ENCODE measurements at regions not wholly inside any gene's neighbourhood (a gene's known extent, or its start where the extent isn't known, plus 50 kb on each side); places are given as distances from the start of the nearest gene placed in this dataset.
"Not testable (repeated sequence)": the region's sequence is repeated elsewhere in the genome, so short reads cannot be mapped to it uniquely, and the experiment has no call there.

GRCh38 chr5:166127766-166128570 lies 2163.5 kb upstream of the WWC1 start:
- H3K27me3 ChIP-seq (ENCODE audit: low read depth, low read length) = no peaks in the 10 kb centered on the region
- no peak overlapping the region for H3K27ac ChIP-seq (ENCODE audit: low read length)
- no peaks in the 10 kb centered on the region for H3K4me1 ChIP-seq (ENCODE audit: control insufficient read depth in 1 of 2, insufficient read depth in 2 of 2, low read length in 2 of 2)
- no peaks in the 10 kb centered on the region for H3K36me3 ChIP-seq (ENCODE audit: control insufficient read depth in 1 of 2, insufficient read depth in 2 of 2, low read length in 2 of 2)
- H3K9me3 ChIP-seq (ENCODE audit: control insufficient read depth in 1 of 2, low read length in 2 of 2) = peaks cover 0 to 2% of the 10 kb centered on the region in 2 donors
- H3K4me3 ChIP-seq (ENCODE audit: low read depth in 1 of 2, low read length in 2 of 2) = no peak overlapping the region

DNA sequence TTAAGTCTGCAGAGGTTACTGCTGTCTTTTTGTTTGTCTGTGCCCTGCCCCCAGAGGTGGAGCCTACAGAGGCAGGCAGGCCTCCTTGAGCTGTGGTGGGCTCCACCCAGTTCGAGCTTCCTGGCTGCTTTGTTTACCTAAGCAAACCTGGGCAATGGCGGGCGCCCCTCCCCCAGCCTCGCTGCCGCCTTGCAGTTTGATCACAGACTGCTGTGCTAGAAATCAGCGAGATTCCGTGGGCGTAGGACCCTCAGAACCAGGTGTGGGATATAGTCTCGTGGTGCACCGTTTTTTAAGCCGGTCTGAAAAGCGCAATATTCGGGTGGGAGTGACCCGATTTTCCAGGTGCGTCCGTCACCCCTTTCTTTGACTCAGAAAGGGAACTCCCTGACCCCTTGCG lies 2146.3 kb upstream of the WWC1 start:
- not testable (repeated sequence) for H3K4me1 ChIP-seq (ENCODE audit: control insufficient read depth in 1 of 2, insufficient read depth in 2 of 2, low read length in 2 of 2); H3K9me3 ChIP-seq (ENCODE audit: control insufficient read depth in 1 of 2, low read length in 2 of 2); H3K36me3 ChIP-seq (ENCODE audit: control insufficient read depth in 1 of 2, insufficient read depth in 2 of 2, low read length in 2 of 2); H3K4me3 ChIP-seq (ENCODE audit: low read depth in 1 of 2, low read length in 2 of 2); H3K27ac ChIP-seq (ENCODE audit: low read length); H3K27me3 ChIP-seq (ENCODE audit: low read depth, low read length)

- H3K4me3 ChIP-seq (ENCODE audit: low read depth in 1 of 2, low read length in 2 of 2) = no peak overlapping the region
- no peak overlapping the region for H3K27ac ChIP-seq (ENCODE audit: low read length)
- H3K4me1 ChIP-seq (ENCODE audit: control insufficient read depth in 1 of 2, insufficient read depth in 2 of 2, low read length in 2 of 2) = no peaks in the 10 kb centered on the region
- no peaks in the 10 kb centered on the region for H3K36me3 ChIP-seq (ENCODE audit: control insufficient read depth in 1 of 2, insufficient read depth in 2 of 2, low read length in 2 of 2)
- no peaks in the 10 kb centered on the region for H3K9me3 ChIP-seq (ENCODE audit: control insufficient read depth in 1 of 2, low read length in 2 of 2)
- no peaks in the 10 kb centered on the region for H3K27me3 ChIP-seq (ENCODE audit: low read depth, low read length)
Measured at GRCh38 chr5:166163996-166164610, 2127.3 kb upstream of the WWC1 start.

- H3K27ac ChIP-seq (ENCODE audit: low read length) = no peak overlapping the region
- H3K4me3 ChIP-seq (ENCODE audit: low read depth in 1 of 2, low read length in 2 of 2) = no peak overlapping the region
Measured at GRCh38 chr5:166165596-166165995, 2125.8 kb upstream of the WWC1 start.

DNA sequence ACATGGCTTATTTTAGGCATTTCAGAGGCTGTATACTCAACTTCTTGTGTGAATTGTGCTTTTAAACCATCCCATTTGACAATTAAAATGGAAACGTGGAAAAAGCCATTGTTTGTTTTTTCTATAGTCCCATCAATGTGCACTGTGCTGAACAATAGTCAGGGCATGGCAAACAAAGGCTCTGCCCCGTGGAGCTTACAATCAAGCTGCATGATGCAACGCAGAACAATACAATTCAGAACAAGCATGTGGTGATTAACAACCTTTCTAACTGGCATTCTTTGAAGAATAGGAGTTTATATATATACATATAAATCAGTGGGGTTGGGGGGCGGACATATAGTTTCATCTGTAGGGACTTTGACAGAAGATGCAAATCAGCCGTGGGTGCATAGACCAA lies 2125.4 kb upstream of the WWC1 start:
- Histone ChIP-seq H3K4me1 (ENCODE audit: control insufficient read depth in 1 of 2, insufficient read depth in 2 of 2, low read length in 2 of 2) (no peaks in the 10 kb centered on the region), H3K4me3 (ENCODE audit: low read depth in 1 of 2, low read length in 2 of 2) (no peak overlapping the region), H3K27ac (ENCODE audit: low read length) (no peak overlapping the region), H3K9me3 (ENCODE audit: control insufficient read depth in 1 of 2, low read length in 2 of 2) (no peaks in the 10 kb centered on the region), H3K27me3 (ENCODE audit: low read depth, low read length) (no peaks in the 10 kb centered on the region), H3K36me3 (ENCODE audit: control insufficient read depth in 1 of 2, insufficient read depth in 2 of 2, low read length in 2 of 2) (no peaks in the 10 kb centered on the region)

More at GRCh38 chr5:166165596-166165995, 2125.8 kb upstream of the WWC1 start:
- Histone ChIP-seq H3K36me3 (ENCODE audit: control insufficient read depth in 1 of 2, insufficient read depth in 2 of 2, low read length in 2 of 2) (no peaks in the 10 kb centered on the region), H3K27me3 (ENCODE audit: low read depth, low read length) (no peaks in the 10 kb centered on the region), H3K9me3 (ENCODE audit: control insufficient read depth in 1 of 2, low read length in 2 of 2) (no peaks in the 10 kb centered on the region), H3K4me1 (ENCODE audit: control insufficient read depth in 1 of 2, insufficient read depth in 2 of 2, low read length in 2 of 2) (no peaks in the 10 kb centered on the region)

DNA sequence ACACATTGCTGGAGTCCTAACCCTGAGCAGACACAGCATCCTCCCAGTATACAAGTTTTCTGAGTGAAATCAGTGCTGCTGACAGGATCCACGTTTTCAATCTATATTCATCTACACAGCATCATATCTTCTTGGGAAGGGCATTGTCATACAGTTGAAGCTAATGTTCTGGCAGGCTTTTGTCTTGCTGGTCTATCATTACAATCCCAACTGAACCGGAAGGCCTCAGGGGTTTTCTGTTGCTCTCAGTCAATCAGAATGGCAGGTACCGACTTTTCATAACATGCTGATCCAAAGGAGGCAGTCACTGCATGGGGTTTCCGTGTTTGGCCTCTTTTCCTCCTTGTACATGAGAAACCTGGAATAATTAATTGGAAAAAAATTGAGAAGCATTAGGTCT lies 2118.8 kb upstream of the WWC1 start:
- Histone ChIP-seq H3K4me3 (ENCODE audit: low read depth in 1 of 2, low read length in 2 of 2) (no peak overlapping the region), H3K27ac (ENCODE audit: low read length) (no peak overlapping the region), H3K27me3 (ENCODE audit: low read depth, low read length) (no peaks in the 10 kb centered on the region), H3K36me3 (ENCODE audit: control insufficient read depth in 1 of 2, insufficient read depth in 2 of 2, low read length in 2 of 2) (no peaks in the 10 kb centered on the region), H3K4me1 (ENCODE audit: control insufficient read depth in 1 of 2, insufficient read depth in 2 of 2, low read length in 2 of 2) (no peaks in the 10 kb centered on the region), H3K9me3 (ENCODE audit: control insufficient read depth in 1 of 2, low read length in 2 of 2) (no peaks in the 10 kb centered on the region)

GRCh38 chr5:166178411-166179080 lies 2112.9 kb upstream of the WWC1 start:
- H3K9me3 ChIP-seq (ENCODE audit: control insufficient read depth in 1 of 2, low read length in 2 of 2) = no peaks in the 10 kb centered on the region
- H3K27ac ChIP-seq (ENCODE audit: low read length) = no peak overlapping the region
- no peak overlapping the region for H3K4me3 ChIP-seq (ENCODE audit: low read depth in 1 of 2, low read length in 2 of 2)
- H3K36me3 ChIP-seq (ENCODE audit: control insufficient read depth in 1 of 2, insufficient read depth in 2 of 2, low read length in 2 of 2) = no peaks in the 10 kb centered on the region
- no peaks in the 10 kb centered on the region for H3K27me3 ChIP-seq (ENCODE audit: low read depth, low read length)
- no peaks in the 10 kb centered on the region for H3K4me1 ChIP-seq (ENCODE audit: control insufficient read depth in 1 of 2, insufficient read depth in 2 of 2, low read length in 2 of 2)

GRCh38 chr5:166185185-166185584 lies 2106.3 kb upstream of the WWC1 start:
- no peaks in the 10 kb centered on the region for H3K36me3 ChIP-seq (ENCODE audit: control insufficient read depth in 1 of 2, insufficient read depth in 2 of 2, low read length in 2 of 2)
- no peaks in the 10 kb centered on the region for H3K4me1 ChIP-seq (ENCODE audit: control insufficient read depth in 1 of 2, insufficient read depth in 2 of 2, low read length in 2 of 2)
- no peak overlapping the region for H3K4me3 ChIP-seq (ENCODE audit: low read depth in 1 of 2, low read length in 2 of 2)
- H3K27ac ChIP-seq (ENCODE audit: low read length) = no peak overlapping the region
- H3K9me3 ChIP-seq (ENCODE audit: control insufficient read depth in 1 of 2, low read length in 2 of 2) = no peaks in the 10 kb centered on the region
- no peaks in the 10 kb centered on the region for H3K27me3 ChIP-seq (ENCODE audit: low read depth, low read length)

- H3K9me3 ChIP-seq (ENCODE audit: control insufficient read depth in 1 of 2, low read length in 2 of 2) = no peaks in the 10 kb centered on the region
- H3K4me1 ChIP-seq (ENCODE audit: control insufficient read depth in 1 of 2, insufficient read depth in 2 of 2, low read length in 2 of 2) = no peaks in the 10 kb centered on the region
- H3K4me3 ChIP-seq (ENCODE audit: low read depth in 1 of 2, low read length in 2 of 2) = no peak overlapping the region
- H3K36me3 ChIP-seq (ENCODE audit: control insufficient read depth in 1 of 2, insufficient read depth in 2 of 2, low read length in 2 of 2) = no peaks in the 10 kb centered on the region
- no peaks in the 10 kb centered on the region for H3K27me3 ChIP-seq (ENCODE audit: low read depth, low read length)
- H3K27ac ChIP-seq (ENCODE audit: low read length) = no peak overlapping the region
Measured at GRCh38 chr5:166188501-166189325, 2102.7 kb upstream of the WWC1 start.

DNA sequence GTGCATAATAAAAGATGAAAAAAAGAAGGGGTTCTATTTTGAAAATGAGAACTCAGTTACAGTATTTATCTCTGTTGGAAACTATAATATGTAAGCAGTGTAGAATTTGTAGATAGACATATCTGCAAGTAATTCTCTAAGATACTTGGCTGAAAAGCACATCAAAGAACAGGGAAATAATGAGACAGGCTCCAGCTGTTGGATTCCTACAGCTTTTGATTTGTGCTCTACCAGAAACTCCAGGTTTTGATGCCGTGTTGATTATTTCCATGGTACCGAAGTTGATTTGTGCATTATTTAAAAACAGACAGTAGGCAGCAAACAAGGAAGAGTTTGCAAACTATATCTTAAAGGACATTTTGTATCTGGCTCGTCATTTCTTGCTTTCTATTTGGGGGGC lies 2098.7 kb upstream of the WWC1 start:
- Histone ChIP-seq H3K36me3 (ENCODE audit: control insufficient read depth in 1 of 2, insufficient read depth in 2 of 2, low read length in 2 of 2) (no peaks in the 10 kb centered on the region), H3K4me1 (ENCODE audit: control insufficient read depth in 1 of 2, insufficient read depth in 2 of 2, low read length in 2 of 2) (no peaks in the 10 kb centered on the region), H3K4me3 (ENCODE audit: low read depth in 1 of 2, low read length in 2 of 2) (no peak overlapping the region), H3K27ac (ENCODE audit: low read length) (no peak overlapping the region), H3K9me3 (ENCODE audit: control insufficient read depth in 1 of 2, low read length in 2 of 2) (no peaks in the 10 kb centered on the region), H3K27me3 (ENCODE audit: low read depth, low read length) (no peaks in the 10 kb centered on the region)

DNA sequence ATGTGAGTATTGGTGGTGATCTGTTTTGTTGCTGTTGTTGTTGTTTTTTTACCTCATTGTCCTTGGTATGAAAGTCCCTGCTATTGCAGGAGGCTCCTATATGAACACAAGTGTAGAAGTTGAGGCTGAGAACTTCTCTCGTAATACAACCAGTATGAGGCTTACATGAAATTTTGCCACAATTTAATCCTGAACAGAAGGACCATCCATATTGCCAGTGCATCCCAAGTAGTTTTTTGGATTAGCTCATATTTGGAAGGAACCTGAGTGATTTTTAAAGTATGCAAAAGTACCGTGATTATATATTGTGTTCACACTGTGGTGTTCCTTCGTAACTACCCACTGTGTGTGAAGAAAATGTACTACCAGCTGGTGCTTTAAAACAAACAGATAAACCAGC lies 2095.5 kb upstream of the WWC1 start:
- H3K9me3 ChIP-seq (ENCODE audit: control insufficient read depth in 1 of 2, low read length in 2 of 2) = no peaks in the 10 kb centered on the region
- no peak overlapping the region for H3K27ac ChIP-seq (ENCODE audit: low read length)
- H3K4me1 ChIP-seq (ENCODE audit: control insufficient read depth in 1 of 2, insufficient read depth in 2 of 2, low read length in 2 of 2) = no peaks in the 10 kb centered on the region
- no peak overlapping the region for H3K4me3 ChIP-seq (ENCODE audit: low read depth in 1 of 2, low read length in 2 of 2)
- no peaks in the 10 kb centered on the region for H3K36me3 ChIP-seq (ENCODE audit: control insufficient read depth in 1 of 2, insufficient read depth in 2 of 2, low read length in 2 of 2)
- no peaks in the 10 kb centered on the region for H3K27me3 ChIP-seq (ENCODE audit: low read depth, low read length)

Data from muscle layer of duodenum (tissue), 2 donors.